ENCODE measurements at regions not wholly inside any gene's neighbourhood (a gene's known extent, or its start where the extent isn't known, plus 50 kb on each side); places are given as distances from the start of the nearest gene placed in this dataset.

DNA sequence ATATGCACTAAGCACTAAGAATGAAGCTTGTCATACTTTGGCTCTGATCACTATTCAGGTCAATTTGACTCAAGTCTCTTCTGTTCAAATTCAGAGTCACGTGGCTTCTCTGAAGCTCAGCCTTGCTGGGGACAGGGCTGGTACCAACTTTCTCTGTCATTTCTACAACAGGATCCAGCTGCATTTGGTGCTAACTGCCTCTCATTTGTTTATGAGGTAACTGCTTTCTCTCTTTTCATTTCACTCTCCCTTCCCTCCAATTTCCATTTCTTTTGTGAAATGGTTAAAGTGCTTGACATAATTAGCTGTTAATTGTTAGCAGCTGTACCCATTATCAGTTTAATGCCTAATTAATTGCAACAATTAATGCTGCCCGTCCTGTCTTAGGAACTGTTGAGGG lies 259.7 kb upstream of the PLET1 start:
- DNase-seq (ENCODE audit: low read depth, low spot score), result no peak
- Mint-ChIP-seq H3K9me3 (peaks cover 5% of the 10 kb centered on the region), H3K36me3 (ENCODE audit: low read depth) (no peaks in the 10 kb centered on the region), H3K27ac (ENCODE audit: unreplicated experiment) (no peak overlapping the region), H3K4me3 (no peak overlapping the region), H3K4me1 (peaks cover 37% of the 10 kb centered on the region), H3K27me3 (ENCODE audit: low read depth) (no peaks in the 10 kb centered on the region)
- no peak for TF ChIP-seq CTCF (conservative IDR thresholded peaks at IDR 0.05)

DNA sequence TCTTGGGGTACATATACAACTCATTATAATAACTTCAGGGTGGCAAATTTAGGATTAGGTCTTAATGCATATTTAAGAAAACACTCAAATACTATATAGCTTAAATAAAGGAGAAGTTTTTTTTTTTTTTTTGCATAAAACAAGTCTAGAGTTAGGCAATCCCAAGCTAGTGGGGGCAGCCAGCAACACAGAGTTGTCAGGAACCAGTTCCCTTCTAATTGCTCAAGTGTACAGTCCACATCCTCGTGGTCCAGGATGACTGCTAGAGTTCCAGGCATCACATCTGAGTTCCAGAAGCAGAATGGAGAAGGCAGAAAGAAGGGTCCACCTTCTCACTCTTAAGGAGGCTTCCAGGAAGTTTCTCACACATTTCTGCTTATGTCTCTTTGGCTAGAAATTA lies 261.9 kb upstream of the PLET1 start:
- Mint-ChIP-seq H3K27me3 (ENCODE audit: low read depth) (no peaks in the 10 kb centered on the region), H3K27ac (ENCODE audit: unreplicated experiment) (no peak overlapping the region), H3K36me3 (ENCODE audit: low read depth) (no peaks in the 10 kb centered on the region), H3K4me1 (peaks cover 32% of the 10 kb centered on the region), H3K4me3 (no peak overlapping the region), H3K9me3 (peaks cover 5% of the 10 kb centered on the region)
- no peak for TF ChIP-seq CTCF (conservative IDR thresholded peaks at IDR 0.05)
- DNase-seq (ENCODE audit: low read depth, low spot score), result no peak

DNA sequence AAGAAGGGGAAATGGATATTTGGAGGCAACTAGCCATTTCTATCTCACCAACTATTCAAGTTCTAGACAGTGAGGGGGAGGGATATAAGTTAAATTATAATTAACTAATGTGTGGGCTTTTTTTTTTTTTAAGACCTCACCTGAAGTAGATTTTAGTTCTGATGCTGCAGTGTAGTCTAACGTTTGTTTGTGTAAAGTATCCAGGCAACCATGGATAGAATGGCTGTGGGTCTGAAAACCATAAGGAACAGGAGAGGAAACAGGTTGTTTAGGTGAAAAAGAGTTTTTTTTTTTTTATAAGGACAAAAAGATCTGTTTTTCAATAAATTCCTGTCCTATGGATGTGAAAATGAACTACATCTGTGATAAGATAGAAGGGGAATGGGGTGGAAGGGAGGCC lies 262.4 kb upstream of the PLET1 start:
- peaks cover 32% of the 10 kb centered on the region for H3K4me1 Mint-ChIP-seq
- peaks cover 5% of the 10 kb centered on the region for H3K9me3 Mint-ChIP-seq
- no peaks in the 10 kb centered on the region for H3K27me3 Mint-ChIP-seq (ENCODE audit: low read depth)
- no peak overlapping the region for H3K27ac Mint-ChIP-seq (ENCODE audit: unreplicated experiment)
- DNase-seq (ENCODE audit: low read depth, low spot score), result no peak
- no peak for TF ChIP-seq CTCF (conservative IDR thresholded peaks at IDR 0.05)
- H3K4me3 Mint-ChIP-seq, result peak overlapping the region; percentile 64
- no peaks in the 10 kb centered on the region for H3K36me3 Mint-ChIP-seq (ENCODE audit: low read depth)

GRCh38 chr11:112523477-112523876 lies 262.8 kb upstream of the PLET1 start:
- H3K4me1 Mint-ChIP-seq, result peaks cover 32% of the 10 kb centered on the region
- TF ChIP-seq CTCF (conservative IDR thresholded peaks at IDR 0.05), result no peak
- H3K9me3 Mint-ChIP-seq, result peaks cover 5% of the 10 kb centered on the region
- peak; percentile 26 for DNase-seq (ENCODE audit: low read depth, low spot score)
- peak overlapping the region; percentile 64 for H3K4me3 Mint-ChIP-seq
- H3K36me3 Mint-ChIP-seq (ENCODE audit: low read depth), result no peaks in the 10 kb centered on the region
- peaks cover under 1% of the 10 kb centered on the region for H3K27me3 Mint-ChIP-seq (ENCODE audit: low read depth)
- no peak overlapping the region for H3K27ac Mint-ChIP-seq (ENCODE audit: unreplicated experiment)

- TF ChIP-seq CTCF (conservative IDR thresholded peaks at IDR 0.05), result no peak
- Mint-ChIP-seq H3K4me3 (no peak overlapping the region), H3K9me3 (peaks cover 5% of the 10 kb centered on the region), H3K27ac (ENCODE audit: unreplicated experiment) (no peak overlapping the region), H3K36me3 (ENCODE audit: low read depth) (no peaks in the 10 kb centered on the region), H3K27me3 (ENCODE audit: low read depth) (peaks cover 3% of the 10 kb centered on the region), H3K4me1 (peaks cover 32% of the 10 kb centered on the region)
- no peak for DNase-seq (ENCODE audit: low read depth, low spot score)
Measured at GRCh38 chr11:112523951-112524350, 263.3 kb upstream of the PLET1 start.

DNA sequence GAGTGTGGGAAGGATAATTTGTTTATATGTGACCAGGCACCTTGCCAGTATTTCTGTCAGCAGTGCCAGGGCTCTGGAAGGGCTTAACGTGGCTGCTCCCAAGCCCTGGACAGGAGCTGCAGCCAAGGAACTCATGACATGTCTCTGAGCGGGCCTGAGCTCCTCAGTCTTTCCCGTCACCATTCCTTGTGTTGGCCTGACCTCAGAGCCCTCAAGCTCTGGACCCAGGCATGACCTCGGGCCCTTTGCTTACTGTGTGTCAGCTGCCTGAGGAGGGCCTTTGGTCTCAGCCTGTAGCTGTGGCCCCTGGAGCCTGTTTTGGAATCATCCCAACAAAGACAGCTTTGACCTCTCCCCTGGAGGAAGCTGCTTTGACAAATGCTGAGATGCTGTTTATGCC lies 264.1 kb upstream of the PLET1 start:
- Mint-ChIP-seq H3K4me1 (peaks cover 32% of the 10 kb centered on the region), H3K27me3 (ENCODE audit: low read depth) (peaks cover 5% of the 10 kb centered on the region)

More for the DNA sequence above, 264.1 kb upstream of the PLET1 start:
- peaks cover 5% of the 10 kb centered on the region for H3K9me3 Mint-ChIP-seq
- TF ChIP-seq CTCF (conservative IDR thresholded peaks at IDR 0.05), result no peak
- H3K4me3 Mint-ChIP-seq, result no peak overlapping the region
- no peak for DNase-seq (ENCODE audit: low read depth, low spot score)
- no peaks in the 10 kb centered on the region for H3K36me3 Mint-ChIP-seq (ENCODE audit: low read depth)
- H3K27ac Mint-ChIP-seq (ENCODE audit: unreplicated experiment), result no peak overlapping the region

Measured in neural crest cell (in vitro differentiated cells).